H1 (cell line): ENCODE measurements at regions not wholly inside any gene's neighbourhood (a gene's known extent, or its start where the extent isn't known, plus 50 kb on each side); places are given as distances from the start of the nearest gene placed in this dataset.
"Not testable (repeated sequence)": the region's sequence is repeated elsewhere in the genome, so short reads cannot be mapped to it uniquely, and the experiment has no call there.

ENCODE experiments used
- CTCF ChIA-PET: fragments of 300-600 bp; sonication (Branson Sonifier 250); formaldehyde crosslinking; loops from one replicate; lab custom pipeline; 2021; ENCODE audit not compliant: partially characterized antibody; lab: Charles Lee
- POLR2A ChIA-PET: fragments of 300-600 bp; sonication (Branson Sonifier 250); formaldehyde crosslinking; loops from one replicate; lab custom pipeline; 2021; ENCODE audit warnings: inconsistent platforms; ENCODE audit not compliant: partially characterized antibody; lab: Charles Lee
- DNase-seq, 2 experiments: peaks; one replicate each; pipeline versions ENCODE4 v3.0.0 to v3.0.0-alpha.2; 2010 to 2022; ENCODE audit warnings: low spot score in 2 of 2, low read depth in 1 of 2, mixed read lengths in 1 of 2
- FAIRE-seq: peaks from 2 replicates; lab custom pipeline; 2011; peaks lifted over from hg19 to GRCh38; lab: Jason Lieb, UNC
- H2AFZ ChIP-seq: 2 replicates; pipeline ENCODE4 v1.8.1; 2012; ENCODE audit warnings: low read length, inconsistent platforms
- H2AK5ac ChIP-seq: 2 replicates; pipeline ENCODE4 v1.6.1; 2013; ENCODE audit warnings: low read depth, low read length
- H2BK120ac ChIP-seq: replicated peaks from 2 replicates; pipeline ENCODE3; 2013; ENCODE audit warnings: low read depth, low read length, inconsistent platforms
- H2BK12ac ChIP-seq: 2 replicates; pipeline ENCODE4 v1.6.1; 2013; ENCODE audit warnings: low read depth, low read length
- H2BK15ac ChIP-seq: 2 replicates; pipeline ENCODE4 v1.6.1; 2013; ENCODE audit warnings: low read length
- H2BK20ac ChIP-seq: 2 replicates; pipeline ENCODE4 v1.6.1; 2013; ENCODE audit warnings: low read length
- H2BK5ac ChIP-seq: 2 replicates; pipeline ENCODE4 v1.6.1; 2013; ENCODE audit warnings: low read depth, low read length
- H3K14ac ChIP-seq: 2 replicates; pipeline ENCODE4 v1.6.1; 2013; ENCODE audit warnings: inconsistent platforms; ENCODE audit not compliant: insufficient read length
- H3K18ac ChIP-seq: 2 replicates; pipeline ENCODE4 v1.6.1; 2013; ENCODE audit warnings: low read length; ENCODE audit errors: extremely low read depth
- H3K23ac ChIP-seq: 2 replicates; pipeline ENCODE4 v1.6.1; 2013; ENCODE audit warnings: inconsistent platforms; ENCODE audit not compliant: insufficient read length
- H3K23me2 ChIP-seq: 2 replicates; pipeline ENCODE4 v1.6.1; 2013; ENCODE audit warnings: low read depth, low read length
- H3K27ac ChIP-seq: 2 replicates; pipeline ENCODE4 v1.6.1; 2011; ENCODE audit warnings: low read depth, low read length, inconsistent platforms
- H3K27me3 ChIP-seq, 4 experiments: replicated peaks in 1 of 4; 1 replicate in 1 of 4; 2 replicates in 3 of 4; pipeline versions ENCODE4 v1.6.1 to v1.8.1; 2011 to 2013; ENCODE audit warnings: low read length in 3 of 4, mild to moderate bottlenecking in 3 of 4, inconsistent platforms in 2 of 4, mixed read lengths in 2 of 4, moderate library complexity in 1 of 4; ENCODE audit not compliant: control insufficient read depth in 3 of 4, insufficient read depth in 3 of 4; ENCODE audit errors: extremely low read depth in 1 of 4
- H3K36me3 ChIP-seq, 4 experiments: 2 replicates each; pipeline versions ENCODE4 v1.6.1 to v1.8.1; 2011 to 2013; ENCODE audit warnings: mild to moderate bottlenecking in 4 of 4, low read length in 3 of 4, moderate library complexity in 2 of 4, control low read depth in 1 of 4, inconsistent platforms in 1 of 4; ENCODE audit not compliant: insufficient read depth in 4 of 4, control insufficient read depth in 2 of 4
- H3K4ac ChIP-seq: replicated peaks from 2 replicates; pipeline ENCODE3; 2013; ENCODE audit warnings: low read length, low read depth, mixed read lengths, inconsistent platforms; ENCODE audit not compliant: insufficient read length
- H3K4me1 ChIP-seq, 4 experiments: replicated peaks in 1 of 4; 1 replicate in 1 of 4; 2 replicates in 3 of 4; pipeline versions ENCODE4 v1.6.1 to v1.8.1; 2011 to 2013; ENCODE audit warnings: low read length in 3 of 4, inconsistent platforms in 2 of 4, mixed read lengths in 1 of 4; ENCODE audit not compliant: insufficient read depth in 4 of 4, control insufficient read depth in 3 of 4
- H3K4me2 ChIP-seq, 2 experiments: 2 replicates each; pipeline versions ENCODE4 v1.6.1 to v1.8.1; 2011 to 2013; ENCODE audit warnings: low read depth in 2 of 2, low read length in 2 of 2, control low read depth in 1 of 2, inconsistent platforms in 1 of 2, mild to moderate bottlenecking in 1 of 2; ENCODE audit not compliant: insufficient read depth in 1 of 2
- H3K4me3 ChIP-seq, 4 experiments: fragments of 200-600, 300-600 bp in 1 of 4; sonication (generic), shearing (Covaris generic), sonication (Bioruptor Twin) in 1 of 4; 2 replicates each; pipeline versions ENCODE4 v1.5.1 to v1.8.1; 2011 to 2016; ENCODE audit warnings: low read length in 4 of 4, low read depth in 3 of 4, control low read depth in 2 of 4, inconsistent platforms in 2 of 4, mild to moderate bottlenecking in 2 of 4, mixed read lengths in 1 of 4, moderate library complexity in 1 of 4; ENCODE audit not compliant: insufficient read depth in 2 of 4; ENCODE audit errors: extremely low read depth in 1 of 4
- H3K56ac ChIP-seq: replicated peaks from 2 replicates; pipeline ENCODE3; 2013; ENCODE audit warnings: low read depth, mild to moderate bottlenecking, mixed read lengths, low read length, inconsistent platforms; ENCODE audit not compliant: insufficient read length
- H3K79me1 ChIP-seq: 2 replicates; pipeline ENCODE4 v1.6.1; 2013; ENCODE audit warnings: low read depth, low read length, control low read depth
- H3K79me2 ChIP-seq, 2 experiments: 2 replicates each; pipeline versions ENCODE4 v1.6.1 to v1.8.1; 2012 to 2013; ENCODE audit warnings: low read length in 2 of 2, mild to moderate bottlenecking in 2 of 2, inconsistent platforms in 1 of 2; ENCODE audit not compliant: insufficient read depth in 2 of 2, control insufficient read depth in 1 of 2
- H3K9ac ChIP-seq, 4 experiments: replicated peaks in 1 of 4; 1 replicate in 1 of 4; 2 replicates in 3 of 4; pipeline versions ENCODE4 v1.6.1 to v1.8.1; 2011 to 2013; ENCODE audit warnings: low read depth in 3 of 4, low read length in 3 of 4, control low read depth in 2 of 4, mild to moderate bottlenecking in 2 of 4, moderate library complexity in 2 of 4, inconsistent platforms in 1 of 4; ENCODE audit errors: extremely low read depth in 1 of 4
- H3K9me3 ChIP-seq, 2 experiments: 2 replicates each; pipeline versions ENCODE4 v1.6.1 to v1.8.1; 2012 to 2013; ENCODE audit warnings: mild to moderate bottlenecking in 2 of 2, moderate library complexity in 2 of 2, control low read depth in 1 of 2, inconsistent platforms in 1 of 2, low read depth in 1 of 2, low read length in 1 of 2, mixed read lengths in 1 of 2; ENCODE audit not compliant: insufficient read depth in 2 of 2
- H4K20me1 ChIP-seq, 2 experiments: replicated peaks in 1 of 2; 2 replicates each; pipeline versions ENCODE3 to v1.8.1; 2011 to 2013; ENCODE audit warnings: inconsistent platforms in 2 of 2, low read length in 2 of 2, mild to moderate bottlenecking in 1 of 2; ENCODE audit not compliant: insufficient read depth in 2 of 2, control insufficient read depth in 1 of 2
- H4K5ac ChIP-seq: 2 replicates; pipeline ENCODE4 v1.6.1; 2013; ENCODE audit warnings: low read length, low read depth, mixed read lengths, inconsistent platforms; ENCODE audit not compliant: insufficient read length
- H4K8ac ChIP-seq: 2 replicates; pipeline ENCODE4 v1.8.0; 2013; ENCODE audit warnings: mild to moderate bottlenecking, moderate library complexity, low read length, inconsistent platforms; ENCODE audit not compliant: insufficient read depth; ENCODE audit errors: extremely low read depth
- H4K91ac ChIP-seq: replicated peaks from 2 replicates; pipeline ENCODE3; 2013; ENCODE audit warnings: low read length, mixed read lengths, inconsistent platforms; ENCODE audit not compliant: insufficient read length
- WGBS, 2 experiments: shearing (Covaris generic) in 1 of 2; methylation state at CpG; one replicate each; pipeline versions ENCODE4 v1.1.6 to v1.1.7; 2013 to 2015; ENCODE audit warnings: low lambda C conversion rate in 2 of 2, mixed read lengths in 2 of 2, inconsistent platforms in 1 of 2, low coverage in 1 of 2, missing lambda C conversion rate in 1 of 2; ENCODE audit not compliant: insufficient replicate concordance in 2 of 2, insufficient coverage in 1 of 2, insufficient read length in 1 of 2; ENCODE audit errors: extremely low coverage in 1 of 2, missing lambda C conversion rate in 1 of 2; 5-methylcytosine and 5-hydroxymethylcytosine counted together

GRCh38 chr16:29219562-29219961 is 186.9 kb downstream of the NPIPB11 start:
- H4K8ac ChIP-seq, H3K14ac ChIP-seq, H2BK15ac ChIP-seq, H2BK120ac ChIP-seq, H2BK5ac ChIP-seq, H4K20me1 ChIP-seq, H3K4ac ChIP-seq, H2AFZ ChIP-seq, H3K4me1 ChIP-seq, H3K18ac ChIP-seq, H3K56ac ChIP-seq, H2BK20ac ChIP-seq, H3K4me3 ChIP-seq, H3K27ac ChIP-seq, CTCF ChIA-PET, H3K23me2 ChIP-seq, H3K36me3 ChIP-seq, H3K9me3 ChIP-seq, H2AK5ac ChIP-seq, POLR2A ChIA-PET, H2BK12ac ChIP-seq, H3K23ac ChIP-seq, H3K4me2 ChIP-seq, H3K27me3 ChIP-seq, FAIRE-seq, H4K91ac ChIP-seq, H3K79me1 ChIP-seq, H4K5ac ChIP-seq, H3K79me2 ChIP-seq: not testable (repeated sequence)
- peak overlapping the region in 1 of 4 experiments; percentile 40; a peak in 1 of 7 replicates for H3K9ac ChIP-seq
- peak in 1 of 2 experiments; percentile 7 for DNase-seq
- 91% methylated on average over 16 of the region's 16 CpGs; no CpG with 5 or more reads in 1 of the 2 experiments for WGBS, 2 experiments

GRCh38 chr16:29218649-29219048 is 187.9 kb downstream of the NPIPB11 start:
- H3K23ac ChIP-seq, H3K36me3 ChIP-seq, H3K18ac ChIP-seq, H2BK20ac ChIP-seq, H3K27me3 ChIP-seq, H3K4me2 ChIP-seq, CTCF ChIA-PET, H4K20me1 ChIP-seq, H2BK120ac ChIP-seq, H4K8ac ChIP-seq, H3K23me2 ChIP-seq, H2BK12ac ChIP-seq, H2BK15ac ChIP-seq, H3K9ac ChIP-seq, H3K4ac ChIP-seq, H3K56ac ChIP-seq, H3K9me3 ChIP-seq, H3K27ac ChIP-seq, H3K4me1 ChIP-seq, POLR2A ChIA-PET, H3K14ac ChIP-seq, H3K4me3 ChIP-seq, H3K79me1 ChIP-seq, H2BK5ac ChIP-seq, FAIRE-seq, H4K91ac ChIP-seq, H2AK5ac ChIP-seq, H2AFZ ChIP-seq, H4K5ac ChIP-seq, DNase-seq, H3K79me2 ChIP-seq: not testable (repeated sequence)
- 99% methylated on average over 9 of the region's 26 CpGs; no CpG with 5 or more reads in 1 of the 2 experiments for WGBS, 2 experiments
